ENCODE measurements at regions not wholly inside any gene's neighbourhood (a gene's known extent, or its start where the extent isn't known, plus 50 kb on each side); places are given as distances from the start of the nearest gene placed in this dataset.

GRCh38 chr7:124557587-124557986 is 208.0 kb downstream of the GPR37 start:
- TF ChIP-seq TAF1 (IDR thresholded peaks at IDR 0.05; ENCODE audit: low read depth, low read length) (no peak), POLR2A (IDR thresholded peaks at IDR 0.05; ENCODE audit: low read depth, low read length) (no peak), POLR2AphosphoS5 (IDR thresholded peaks at IDR 0.05; ENCODE audit: low read depth, low read length) (no peak), PAX5 (IDR thresholded peaks at IDR 0.05; ENCODE audit: insufficient read depth, low read length, severe bottlenecking) (no peak), POU2F2 (IDR thresholded peaks at IDR 0.05; ENCODE audit: low read depth, low read length) (no peak), SPI1 (IDR thresholded peaks at IDR 0.05; ENCODE audit: low read depth, low read length) (no peak)
